GM23338 (cell line): ENCODE measurements at regions not wholly inside any gene's neighbourhood (a gene's known extent, or its start where the extent isn't known, plus 50 kb on each side); places are given as distances from the start of the nearest gene placed in this dataset.

Experiments
- ATAC-seq: fragments of 200-7000 bp; cut with Tn5 transposase; 3 replicates; pipeline ENCODE4 v1.9.1; 2020
- DNase-seq: peaks from one replicate; pipeline ENCODE4 v3.0.0-alpha.2; 2015; ENCODE audit warnings: low spot score
- H2AFZ ChIP-seq: fragments of 200-600 bp; sonication (generic); 2 replicates; pipeline ENCODE4 v1.8.0; 2016; ENCODE audit warnings: antibody characterized with exemption, mild to moderate bottlenecking, moderate library complexity
- H3F3A ChIP-seq: fragments of 200-600 bp; sonication (generic); replicated peaks from 2 replicates; pipeline ENCODE4 v1.8.0; 2017; ENCODE audit warnings: antibody characterized with exemption, mixed run types, low read depth
- H3K27ac ChIP-seq: fragments of 200-600 bp; sonication (generic); 2 replicates; pipeline ENCODE4 v1.6.1; 2016; ENCODE audit warnings: low read depth
- H3K27me3 ChIP-seq: fragments of 200-600 bp; sonication (generic); 2 replicates; pipeline ENCODE4 v1.8.0; 2016; ENCODE audit warnings: mild to moderate bottlenecking, mixed run types, moderate library complexity; ENCODE audit not compliant: insufficient read depth
- H3K36me3 ChIP-seq: fragments of 200-600 bp; sonication (generic); 2 replicates; pipeline ENCODE4 v1.8.0; 2016; ENCODE audit warnings: mild to moderate bottlenecking; ENCODE audit not compliant: insufficient read depth
- H3K4me1 ChIP-seq: fragments of 200-600 bp; sonication (generic); 2 replicates; pipeline ENCODE4 v1.8.0; 2016; ENCODE audit warnings: mild to moderate bottlenecking, moderate library complexity; ENCODE audit not compliant: insufficient read depth
- H3K4me2 ChIP-seq: fragments of 200-600 bp; sonication (generic); 2 replicates; pipeline ENCODE4 v1.7.1; 2017; ENCODE audit warnings: mixed run types
- H3K4me3 ChIP-seq: fragments of 200-600 bp; sonication (generic); 2 replicates; pipeline ENCODE4 v1.6.1; 2016; ENCODE audit warnings: mixed run types
- H3K79me2 ChIP-seq: fragments of 200-600 bp; sonication (generic); replicated peaks from 2 replicates; pipeline ENCODE4 v1.8.0; 2017; ENCODE audit warnings: mild to moderate bottlenecking; ENCODE audit not compliant: insufficient read depth
- H3K9me2 ChIP-seq: fragments of 200-600 bp; sonication (generic); 2 replicates; pipeline ENCODE4 v1.8.0; 2017; ENCODE audit not compliant: insufficient read depth
- H4K20me1 ChIP-seq: fragments of 200-600 bp; sonication (generic); replicated peaks from 2 replicates; pipeline ENCODE4 v1.8.0; 2017; ENCODE audit warnings: mild to moderate bottlenecking; ENCODE audit not compliant: insufficient read depth
- H3K27ac Mint-ChIP-seq: 2 replicates; pipeline ENCODE4 v1.8.0; 2020; ENCODE audit warnings: inconsistent platforms, mild to moderate bottlenecking, moderate library complexity, mixed read lengths
- H3K27me3 Mint-ChIP-seq: 3 replicates; pipeline ENCODE4 v1.8.0; 2022; ENCODE audit warnings: low read depth, mild to moderate bottlenecking, moderate library complexity, mixed read lengths, inconsistent platforms; ENCODE audit not compliant: insufficient read depth, poor library complexity
- H3K36me3 Mint-ChIP-seq: 3 replicates; pipeline ENCODE4 v1.8.0; 2021; ENCODE audit warnings: low read depth, mild to moderate bottlenecking, inconsistent platforms, moderate library complexity, mixed read lengths
- H3K4me1 Mint-ChIP-seq: 3 replicates; pipeline ENCODE4 v1.8.0; 2020; ENCODE audit warnings: mild to moderate bottlenecking, inconsistent platforms, mixed read lengths
- H3K4me3 Mint-ChIP-seq: 3 replicates; pipeline ENCODE4 v1.8.0; 2021; ENCODE audit warnings: moderate library complexity, mild to moderate bottlenecking, inconsistent platforms, mixed read lengths
- H3K9me3 Mint-ChIP-seq: 3 replicates; pipeline ENCODE4 v1.8.0; 2020; ENCODE audit warnings: moderate library complexity, mild to moderate bottlenecking, inconsistent platforms, mixed read lengths
- CREB1 ChIP-seq: fragments of 250-450 bp; sonication (Bioruptor Pico); IDR thresholded peaks from 2 replicates; pipeline ENCODE4 v1.5.0; 2020; ENCODE audit warnings: low read depth, mild to moderate bottlenecking, moderate library complexity
- CTCF ChIP-seq, 2 experiments: fragments of 200-600 bp in 1 of 2; sonication (generic) in 1 of 2; conservative IDR thresholded peaks; 2 replicates each; pipeline versions ENCODE4 v1.5.1 to v1.6.1; 2016 to 2017; ENCODE audit warnings: antibody characterized with exemption in 2 of 2, low read depth in 2 of 2, mild to moderate bottlenecking in 2 of 2, moderate library complexity in 1 of 2
- ETS1 ChIP-seq: IDR thresholded peaks from 2 replicates; pipeline ENCODE4 v1.6.1; 2016; ENCODE audit warnings: antibody characterized with exemption
- EZH2 ChIP-seq: fragments of 200-600 bp; sonication (generic); IDR thresholded peaks from one replicate; pipeline ENCODE4 v1.8.0; 2017; ENCODE audit warnings: antibody characterized with exemption, mild to moderate bottlenecking, low read depth; ENCODE audit not compliant: unreplicated experiment
- EZH2phosphoT487 ChIP-seq: fragments of 200-600 bp; sonication (generic); IDR thresholded peaks from one replicate; pipeline ENCODE4 v1.8.1; 2018; ENCODE audit warnings: antibody characterized with exemption; ENCODE audit not compliant: unreplicated experiment
- NANOG ChIP-seq: IDR thresholded peaks from 2 replicates; pipeline ENCODE4 v1.6.1; 2016; ENCODE audit warnings: antibody characterized with exemption, borderline replicate concordance
- REST ChIP-seq: IDR thresholded peaks from one replicate; pipeline ENCODE4 v1.6.1; 2018; ENCODE audit warnings: antibody characterized with exemption; ENCODE audit not compliant: unreplicated experiment
- STAT1 ChIP-seq: IDR thresholded peaks from one replicate; pipeline ENCODE4 v1.6.1; 2016; ENCODE audit warnings: antibody characterized with exemption; ENCODE audit not compliant: unreplicated experiment

GRCh38 chr3:139814646-139815045 lies 120.3 kb upstream of the CLSTN2 start (continued):
- no peak for TF ChIP-seq ETS1
- no peak for TF ChIP-seq REST

- DNase-seq: no peak
- H3K4me3 ChIP-seq: no peak overlapping the region
- no peak overlapping the region for H3K27ac Mint-ChIP-seq
- H3K27ac ChIP-seq: no peak overlapping the region
- H3K4me2 ChIP-seq: no peak overlapping the region
- H3K36me3 ChIP-seq: no peaks in the 10 kb centered on the region
- peaks cover 2% of the 10 kb centered on the region; the same call in 1 of the 3 replicates for H3K9me3 Mint-ChIP-seq
- no peaks in the 10 kb centered on the region for H4K20me1 ChIP-seq
- H3K27me3 ChIP-seq: no peaks in the 10 kb centered on the region
- no peak overlapping the region for H3K4me3 Mint-ChIP-seq
- H3F3A ChIP-seq: no peaks in the 10 kb centered on the region
- H3K27me3 Mint-ChIP-seq: no peaks in the 10 kb centered on the region
- peak overlapping the region; percentile 76; the same call in 1 of the 2 replicates for H2AFZ ChIP-seq
- no peaks in the 10 kb centered on the region for H3K36me3 Mint-ChIP-seq
- H3K4me1 Mint-ChIP-seq: peaks cover 9% of the 10 kb centered on the region; the same call in 2 of the 3 replicates
- H3K79me2 ChIP-seq: no peaks in the 10 kb centered on the region
- H3K4me1 ChIP-seq: peaks cover 4% of the 10 kb centered on the region; the same call in 1 of the 2 replicates
- H3K9me2 ChIP-seq: peaks cover 10% of the 10 kb centered on the region
- no peak for ATAC-seq
- TF ChIP-seq EZH2phosphoT487: no peak
- no peak for TF ChIP-seq NANOG
- no peak for TF ChIP-seq STAT1
- TF ChIP-seq ETS1: no peak
- no peak for TF ChIP-seq EZH2
- no peak for TF ChIP-seq REST
- no peak for TF ChIP-seq CTCF (conservative IDR thresholded peaks at IDR 0.05; ENCODE audit: low read depth in 2 of 2)
- TF ChIP-seq CREB1 (CRISPR knock-in tag): no peak
Measured at GRCh38 chr3:139811331-139811730, 123.7 kb upstream of the CLSTN2 start.
